WERI-Rb-1 (cell line): ENCODE measurements at regions not wholly inside any gene's neighbourhood (a gene's known extent, or its start where the extent isn't known, plus 50 kb on each side); places are given as distances from the start of the nearest gene placed in this dataset.
A peak's percentile ranks its signal among the peaks of the same experiment; 100 is the strongest.

Experiments used
- DNase-seq: peaks from one replicate; pipeline ENCODE4 v3.0.0-alpha.2; 2020
- H3K27ac ChIP-seq: fragments of 250-450 bp; sonication (Bioruptor Pico); 2 replicates; pipeline ENCODE4 v1.5.1; 2020; ENCODE audit warnings: mild to moderate bottlenecking, moderate library complexity
- H3K27me3 ChIP-seq: fragments of 250-450 bp; sonication (Bioruptor Pico); 2 replicates; pipeline ENCODE4 v1.5.1; 2021; ENCODE audit warnings: mild to moderate bottlenecking, low read depth, moderate library complexity; ENCODE audit not compliant: insufficient read depth, severe bottlenecking
- H3K36me3 ChIP-seq: fragments of 250-450 bp; sonication (Bioruptor Pico); 2 replicates; pipeline ENCODE4 v1.5.1; 2020; ENCODE audit warnings: mild to moderate bottlenecking, moderate library complexity
- H3K4me3 ChIP-seq: 2 replicates; pipeline ENCODE4 v1.5.1; 2011; ENCODE audit warnings: low read depth, mild to moderate bottlenecking, control low read depth, low read length
- H3K9me3 ChIP-seq: fragments of 250-450 bp; sonication (Bioruptor Pico); 2 replicates; pipeline ENCODE4 v1.5.1; 2021; ENCODE audit warnings: mild to moderate bottlenecking, moderate library complexity; ENCODE audit not compliant: severe bottlenecking
- TF ChIP-seq, protein P1 (sequence below): IDR thresholded peaks from 2 replicates; pipeline ENCODE4 v1.5.1; 2011; ENCODE audit warnings: low read depth, mild to moderate bottlenecking, control low read depth, inconsistent platforms, low read length

GRCh38 chr19:30785458-30786137 is 413.4 kb downstream of the ZNF536 start:
- no peak overlapping the region for H3K27ac ChIP-seq
- H3K9me3 ChIP-seq, result peaks cover 6% of the 10 kb centered on the region
- H3K4me3 ChIP-seq, result no peak overlapping the region
- TF ChIP-seq, protein P1, sequence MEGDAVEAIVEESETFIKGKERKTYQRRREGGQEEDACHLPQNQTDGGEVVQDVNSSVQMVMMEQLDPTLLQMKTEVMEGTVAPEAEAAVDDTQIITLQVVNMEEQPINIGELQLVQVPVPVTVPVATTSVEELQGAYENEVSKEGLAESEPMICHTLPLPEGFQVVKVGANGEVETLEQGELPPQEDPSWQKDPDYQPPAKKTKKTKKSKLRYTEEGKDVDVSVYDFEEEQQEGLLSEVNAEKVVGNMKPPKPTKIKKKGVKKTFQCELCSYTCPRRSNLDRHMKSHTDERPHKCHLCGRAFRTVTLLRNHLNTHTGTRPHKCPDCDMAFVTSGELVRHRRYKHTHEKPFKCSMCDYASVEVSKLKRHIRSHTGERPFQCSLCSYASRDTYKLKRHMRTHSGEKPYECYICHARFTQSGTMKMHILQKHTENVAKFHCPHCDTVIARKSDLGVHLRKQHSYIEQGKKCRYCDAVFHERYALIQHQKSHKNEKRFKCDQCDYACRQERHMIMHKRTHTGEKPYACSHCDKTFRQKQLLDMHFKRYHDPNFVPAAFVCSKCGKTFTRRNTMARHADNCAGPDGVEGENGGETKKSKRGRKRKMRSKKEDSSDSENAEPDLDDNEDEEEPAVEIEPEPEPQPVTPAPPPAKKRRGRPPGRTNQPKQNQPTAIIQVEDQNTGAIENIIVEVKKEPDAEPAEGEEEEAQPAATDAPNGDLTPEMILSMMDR, result peak; percentile 42
- DNase-seq, result peak; percentile 46
- H3K27me3 ChIP-seq, result no peaks in the 10 kb centered on the region
- no peaks in the 10 kb centered on the region for H3K36me3 ChIP-seq

- peaks cover 5% of the 10 kb centered on the region for H3K9me3 ChIP-seq
- no peak overlapping the region for H3K27ac ChIP-seq
- peak; percentile 75 for DNase-seq
- H3K4me3 ChIP-seq, result no peak overlapping the region
- TF ChIP-seq, protein P1, result peak; percentile 86
- no peaks in the 10 kb centered on the region for H3K36me3 ChIP-seq
- no peaks in the 10 kb centered on the region for H3K27me3 ChIP-seq
Observed at GRCh38 chr19:30784850-30785457, 412.8 kb downstream of the ZNF536 start.

- Histone ChIP-seq H3K27ac (no peak overlapping the region), H3K9me3 (no peaks in the 10 kb centered on the region), H3K27me3 (no peaks in the 10 kb centered on the region), H3K36me3 (no peaks in the 10 kb centered on the region), H3K4me3 (no peak overlapping the region)
- DNase-seq, result no peak
- TF ChIP-seq, protein P1, result no peak
Observed at GRCh38 chr19:30783936-30784335, 411.8 kb downstream of the ZNF536 start.

DNA sequence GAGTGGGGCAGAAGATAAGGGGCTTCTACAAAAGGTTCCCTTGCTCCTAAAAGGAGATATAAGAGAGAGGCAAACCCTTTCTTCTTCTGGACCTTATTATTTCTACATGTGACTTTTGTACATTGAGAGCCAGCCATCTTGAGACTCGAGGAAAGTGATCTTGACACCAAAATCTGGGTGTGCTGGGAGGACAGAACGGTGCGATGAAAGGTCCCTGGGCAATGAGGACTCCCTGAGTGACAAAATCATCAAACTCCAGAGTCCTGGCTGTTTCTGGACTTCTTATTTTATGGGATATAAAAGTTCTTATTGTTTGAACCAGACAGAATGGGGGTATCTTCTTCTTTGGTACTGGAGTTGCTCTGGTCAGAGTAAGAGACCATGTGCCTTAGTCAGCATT is 411.0 kb downstream of the ZNF536 start:
- Histone ChIP-seq H3K36me3 (no peaks in the 10 kb centered on the region), H3K4me3 (no peak overlapping the region), H3K27me3 (no peaks in the 10 kb centered on the region), H3K9me3 (no peaks in the 10 kb centered on the region), H3K27ac (no peak overlapping the region)
- no peak for DNase-seq
- TF ChIP-seq, protein P1, result no peak

GRCh38 chr19:30781519-30781918 is 409.3 kb downstream of the ZNF536 start:
- DNase-seq, result no peak
- no peak overlapping the region for H3K27ac ChIP-seq
- no peak overlapping the region for H3K4me3 ChIP-seq
- H3K36me3 ChIP-seq, result no peaks in the 10 kb centered on the region
- TF ChIP-seq, protein P1, result no peak
- H3K9me3 ChIP-seq, result no peaks in the 10 kb centered on the region
- no peaks in the 10 kb centered on the region for H3K27me3 ChIP-seq

GRCh38 chr19:30781047-30781446 is 408.9 kb downstream of the ZNF536 start:
- no peak overlapping the region for H3K27ac ChIP-seq
- no peaks in the 10 kb centered on the region for H3K27me3 ChIP-seq
- H3K9me3 ChIP-seq, result no peaks in the 10 kb centered on the region
- H3K4me3 ChIP-seq, result no peak overlapping the region
- no peaks in the 10 kb centered on the region for H3K36me3 ChIP-seq
- TF ChIP-seq, protein P1, result no peak
- no peak for DNase-seq
